OCI-LY3 (cell line): ENCODE measurements at regions not wholly inside any gene's neighbourhood (a gene's known extent, or its start where the extent isn't known, plus 50 kb on each side); places are given as distances from the start of the nearest gene placed in this dataset.
"Not testable (repeated sequence)": the region's sequence is repeated elsewhere in the genome, so short reads cannot be mapped to it uniquely, and the experiment has no call there.

Experiments used
- H2AFZ ChIP-seq: fragments of 200-600, 300-600 bp; shearing (Covaris generic); 2 replicates; pipeline ENCODE4 v1.6.0; 2014; ENCODE audit warnings: antibody characterized with exemption, low read depth, low read length
- H3K27ac ChIP-seq: fragments of 200-600, 300-600 bp; sonication (generic); 2 replicates; pipeline ENCODE4 v1.5.1; 2014; ENCODE audit warnings: mild to moderate bottlenecking, low read length, moderate library complexity, mixed read lengths
- H3K27me3 ChIP-seq: fragments of 200-600, 300-600 bp; sonication (generic); 2 replicates; pipeline ENCODE4 v1.6.1; 2014; ENCODE audit warnings: low read depth, low read length, mixed read lengths
- H3K36me3 ChIP-seq: fragments of 200-600, 300-600 bp; sonication (generic); replicated peaks from 2 replicates; pipeline ENCODE3; 2014; ENCODE audit warnings: low read depth, low read length, mixed read lengths
- H3K4me1 ChIP-seq: fragments of 300-600, 200-600 bp; sonication (generic); 2 replicates; pipeline ENCODE4 v1.6.1; 2014; ENCODE audit warnings: low read length, mixed read lengths
- H3K4me2 ChIP-seq: fragments of 200-600, 300-600 bp; sonication (generic); 2 replicates; pipeline ENCODE4 v1.6.1; 2014; ENCODE audit warnings: low read length, mixed read lengths
- H3K4me3 ChIP-seq: fragments of 300-600, 200-600 bp; sonication (generic); 2 replicates; pipeline ENCODE4 v1.5.1; 2014; ENCODE audit warnings: antibody characterized with exemption, mild to moderate bottlenecking, low read length, moderate library complexity
- H3K79me2 ChIP-seq: fragments of 300-600, 200-600 bp; shearing (Covaris generic); 2 replicates; pipeline ENCODE4 v1.6.1; 2014; ENCODE audit warnings: mild to moderate bottlenecking, low read length, mixed read lengths
- H3K9ac ChIP-seq: fragments of 300-600, 200-600 bp; shearing (Covaris generic); 2 replicates; pipeline ENCODE4 v1.6.0; 2014; ENCODE audit warnings: mild to moderate bottlenecking, low read length, moderate library complexity
- H3K9me3 ChIP-seq: fragments of 200-600, 300-600 bp; shearing (Covaris generic); 2 replicates; pipeline ENCODE4 v1.6.1; 2014; ENCODE audit warnings: low read length, mixed read lengths; ENCODE audit not compliant: insufficient read depth
- H4K20me1 ChIP-seq: fragments of 200-600, 300-600 bp; sonication (generic); 2 replicates; pipeline ENCODE4 v1.6.1; 2016; ENCODE audit warnings: low read length, mixed read lengths; ENCODE audit not compliant: insufficient read depth
- EZH2phosphoT487 ChIP-seq: fragments of 200-600 bp; shearing (Covaris generic); IDR thresholded peaks from 2 replicates; pipeline ENCODE4 v1.6.1; 2018; ENCODE audit warnings: antibody characterized with exemption, mixed run types, low read depth
- TF ChIP-seq, protein P1 (sequence below): fragments of 200-600, 300-600 bp; sonication (generic); IDR thresholded peaks from 2 replicates; pipeline ENCODE4 v1.5.1; 2014; ENCODE audit warnings: antibody characterized with exemption, low read length, low read depth

DNA sequence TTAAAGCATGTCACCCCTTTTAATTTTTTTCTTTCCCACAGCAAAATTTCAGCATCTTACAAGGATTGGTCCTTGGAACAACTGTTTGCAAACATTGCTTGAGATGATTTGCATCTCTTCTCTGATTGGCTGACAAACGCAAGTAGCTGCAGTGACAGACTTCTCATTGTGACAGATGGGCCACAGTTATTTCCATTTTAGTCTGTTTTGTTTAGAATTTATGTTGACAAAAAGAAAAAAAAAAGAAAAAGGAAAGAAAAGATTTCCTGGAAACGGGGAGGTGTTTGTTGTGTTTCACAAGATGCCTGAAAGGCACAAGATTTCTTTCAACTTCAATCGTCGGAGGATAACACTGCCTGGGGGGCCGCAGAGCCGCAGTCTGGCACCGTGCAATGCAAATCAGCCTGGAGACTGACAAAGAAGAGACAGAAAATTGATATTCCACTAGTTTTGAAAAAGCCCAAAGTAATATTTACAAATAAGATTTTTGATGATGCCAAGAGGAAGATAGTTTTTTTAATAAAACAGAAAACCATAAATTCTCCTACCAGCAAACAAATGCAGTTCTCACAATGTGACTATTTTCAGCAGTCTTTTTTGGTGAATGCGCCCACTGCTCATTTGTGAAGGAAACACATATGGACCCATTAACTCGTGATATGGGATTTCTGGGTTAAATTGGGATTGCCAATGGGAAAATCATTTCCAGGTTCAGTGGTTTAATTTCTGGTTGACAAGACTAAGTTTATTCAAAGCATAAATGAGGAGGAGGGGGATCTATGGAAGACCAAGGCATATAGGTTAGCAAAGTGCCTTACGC is 296.2 kb upstream of the SMIM21 start:
- no peaks in the 10 kb centered on the region for H3K4me1 ChIP-seq
- no peaks in the 10 kb centered on the region for H3K36me3 ChIP-seq
- no peak overlapping the region for H3K4me2 ChIP-seq
- TF ChIP-seq, protein P1, sequence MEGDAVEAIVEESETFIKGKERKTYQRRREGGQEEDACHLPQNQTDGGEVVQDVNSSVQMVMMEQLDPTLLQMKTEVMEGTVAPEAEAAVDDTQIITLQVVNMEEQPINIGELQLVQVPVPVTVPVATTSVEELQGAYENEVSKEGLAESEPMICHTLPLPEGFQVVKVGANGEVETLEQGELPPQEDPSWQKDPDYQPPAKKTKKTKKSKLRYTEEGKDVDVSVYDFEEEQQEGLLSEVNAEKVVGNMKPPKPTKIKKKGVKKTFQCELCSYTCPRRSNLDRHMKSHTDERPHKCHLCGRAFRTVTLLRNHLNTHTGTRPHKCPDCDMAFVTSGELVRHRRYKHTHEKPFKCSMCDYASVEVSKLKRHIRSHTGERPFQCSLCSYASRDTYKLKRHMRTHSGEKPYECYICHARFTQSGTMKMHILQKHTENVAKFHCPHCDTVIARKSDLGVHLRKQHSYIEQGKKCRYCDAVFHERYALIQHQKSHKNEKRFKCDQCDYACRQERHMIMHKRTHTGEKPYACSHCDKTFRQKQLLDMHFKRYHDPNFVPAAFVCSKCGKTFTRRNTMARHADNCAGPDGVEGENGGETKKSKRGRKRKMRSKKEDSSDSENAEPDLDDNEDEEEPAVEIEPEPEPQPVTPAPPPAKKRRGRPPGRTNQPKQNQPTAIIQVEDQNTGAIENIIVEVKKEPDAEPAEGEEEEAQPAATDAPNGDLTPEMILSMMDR, result no peak
- no peak for TF ChIP-seq EZH2phosphoT487
- no peak overlapping the region for H3K27ac ChIP-seq
- H4K20me1 ChIP-seq, result no peaks in the 10 kb centered on the region
- peaks cover 17% of the 10 kb centered on the region; the same call in 1 of the 2 replicates for H3K27me3 ChIP-seq
- H3K79me2 ChIP-seq, result no peaks in the 10 kb centered on the region
- no peak overlapping the region for H2AFZ ChIP-seq
- no peak overlapping the region for H3K9ac ChIP-seq
- no peak overlapping the region for H3K4me3 ChIP-seq
- H3K9me3 ChIP-seq, result 0 out of 2 replicates have a peak, but pooled peaks cover 3% of the 10 kb centered on the region

DNA sequence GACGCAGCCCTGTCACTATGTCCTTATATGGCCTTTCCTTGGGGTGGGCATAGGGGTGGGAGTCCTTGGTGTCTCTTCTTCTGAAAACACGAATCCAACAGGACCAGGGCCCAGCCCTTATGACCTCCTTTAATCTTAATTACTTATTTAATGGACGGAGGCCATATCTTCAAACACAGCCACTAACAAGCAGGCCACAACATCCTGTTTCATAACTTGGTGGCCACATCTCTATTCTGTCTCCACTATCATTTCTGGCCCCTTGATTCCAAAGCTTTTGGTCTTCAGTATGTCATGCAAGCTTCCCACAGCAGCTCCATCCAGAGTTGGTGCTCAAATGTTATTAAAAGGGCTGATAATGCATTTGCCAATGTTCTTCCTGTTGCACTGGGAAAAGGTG is 287.3 kb upstream of the SMIM21 start:
- H3K79me2 ChIP-seq, result no peaks in the 10 kb centered on the region
- TF ChIP-seq, protein P1, result no peak
- TF ChIP-seq EZH2phosphoT487, result no peak
- H2AFZ ChIP-seq, result no peak overlapping the region
- H3K4me2 ChIP-seq, result no peak overlapping the region
- no peak overlapping the region for H3K4me3 ChIP-seq
- H3K9me3 ChIP-seq, result no peaks in the 10 kb centered on the region
- H3K36me3 ChIP-seq, result no peaks in the 10 kb centered on the region
- no peaks in the 10 kb centered on the region for H4K20me1 ChIP-seq
- peaks cover 10% of the 10 kb centered on the region; the same call in 1 of the 2 replicates for H3K27me3 ChIP-seq
- no peak overlapping the region for H3K9ac ChIP-seq
- no peaks in the 10 kb centered on the region for H3K4me1 ChIP-seq
- H3K27ac ChIP-seq, result no peak overlapping the region

DNA sequence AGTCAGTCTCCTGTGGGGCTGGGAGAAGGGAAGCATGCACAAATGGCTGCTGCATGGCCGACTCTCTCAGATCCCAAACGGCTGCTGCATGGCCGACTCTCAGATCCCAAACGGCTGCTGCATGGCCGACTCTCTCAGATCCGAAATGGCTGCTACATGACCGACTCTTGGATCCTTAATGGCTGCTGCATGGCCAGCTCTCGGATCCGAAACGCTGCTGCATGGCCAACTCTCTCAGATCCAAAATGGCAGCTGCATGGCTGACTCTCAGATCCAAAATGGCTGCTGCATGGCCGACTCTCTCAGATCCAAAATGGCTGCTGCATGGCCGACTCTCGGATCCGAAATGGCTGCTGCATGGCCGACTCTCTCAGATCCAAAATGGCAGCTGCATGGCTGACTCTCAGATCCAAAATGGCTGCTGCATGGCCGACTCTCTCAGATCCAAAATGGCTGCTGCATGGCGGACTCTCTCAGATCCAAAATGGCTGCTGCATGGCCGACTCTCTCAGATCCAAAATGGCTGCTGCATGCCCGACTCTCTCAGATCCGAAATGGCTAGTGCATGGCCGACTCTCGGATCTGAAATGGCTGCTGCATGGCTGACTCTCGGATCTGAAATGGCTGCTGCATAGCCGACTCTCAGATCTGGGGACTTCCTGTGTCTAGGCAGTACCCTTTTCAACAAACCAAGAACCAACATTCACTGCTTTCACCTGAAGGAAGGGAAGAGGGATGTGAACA is 284.8 kb upstream of the SMIM21 start:
- not testable (repeated sequence) for H3K4me3 ChIP-seq, H3K79me2 ChIP-seq, H2AFZ ChIP-seq, H3K27ac ChIP-seq, H3K36me3 ChIP-seq, H4K20me1 ChIP-seq, H3K27me3 ChIP-seq, H3K9me3 ChIP-seq, H3K4me2 ChIP-seq, H3K4me1 ChIP-seq, H3K9ac ChIP-seq

DNA sequence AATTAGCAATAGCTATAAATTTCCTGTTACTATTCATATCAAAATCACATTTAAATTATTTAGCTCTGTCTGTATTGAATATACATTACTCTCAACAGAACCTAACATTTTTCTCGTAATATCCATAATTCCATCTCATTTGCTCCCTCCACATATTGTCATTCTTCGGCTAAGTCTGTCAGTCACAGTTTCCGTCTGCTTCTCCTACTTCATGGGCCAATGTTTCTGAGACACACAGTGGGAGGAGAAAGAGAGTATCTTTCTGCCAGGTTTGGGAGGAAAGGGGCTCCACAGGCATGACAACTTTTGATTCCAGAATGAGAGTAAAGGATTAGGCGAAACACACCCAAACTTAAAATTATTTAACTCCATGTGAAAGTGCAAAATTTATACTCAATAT is 273.1 kb upstream of the SMIM21 start:
- Histone ChIP-seq H3K27me3 (no peaks in the 10 kb centered on the region), H3K27ac (no peak overlapping the region), H3K79me2 (no peaks in the 10 kb centered on the region), H3K4me3 (no peak overlapping the region), H3K4me1 (no peaks in the 10 kb centered on the region), H3K9ac (no peak overlapping the region), H3K9me3 (no peaks in the 10 kb centered on the region), H2AFZ (no peak overlapping the region), H4K20me1 (no peaks in the 10 kb centered on the region), H3K4me2 (no peak overlapping the region), H3K36me3 (no peaks in the 10 kb centered on the region)
- no peak for TF ChIP-seq EZH2phosphoT487
- TF ChIP-seq, protein P1, result no peak
